Central memory CD8-positive, alpha-beta T cell (primary cell): ENCODE measurements at regions not wholly inside any gene's neighbourhood (a gene's known extent, or its start where the extent isn't known, plus 50 kb on each side); places are given as distances from the start of the nearest gene placed in this dataset.
A peak's percentile ranks its signal among the peaks of the same experiment; 100 is the strongest.

Experiments
- ATAC-seq: fragments of 150-1000 bp; cut with Tn5 transposase; replicated peaks from 2 replicates; pipeline ENCODE4 v1.10.0; 2022; ENCODE audit warnings: mild to moderate bottlenecking, moderate FRiP score, moderate number of reproducible peaks; ENCODE audit not compliant: poor library complexity, severe bottlenecking; ENCODE audit errors: extremely low read depth
- DNase-seq, 2 donors: peaks; one replicate each; pipeline ENCODE4 v3.0.0; 2021; ENCODE audit warnings: low spot score in 2 of 2
- H3K27ac Mint-ChIP-seq: one replicate; pipeline ENCODE4 v1.8.0; 2022; ENCODE audit warnings: low read depth, mild to moderate bottlenecking, moderate library complexity, mixed read lengths
- H3K27me3 Mint-ChIP-seq: one replicate; pipeline ENCODE4 v1.8.0; 2022; ENCODE audit warnings: mixed read lengths
- H3K36me3 Mint-ChIP-seq: one replicate; pipeline ENCODE4 v1.8.0; 2022; ENCODE audit warnings: mild to moderate bottlenecking, moderate library complexity, mixed read lengths; ENCODE audit not compliant: insufficient read depth
- H3K4me1 Mint-ChIP-seq: one replicate; pipeline ENCODE4 v1.8.0; 2022; ENCODE audit warnings: mixed read lengths
- H3K4me3 Mint-ChIP-seq: one replicate; pipeline ENCODE4 v1.8.0; 2022; ENCODE audit warnings: mild to moderate bottlenecking, moderate library complexity, mixed read lengths
- H3K9me3 Mint-ChIP-seq: one replicate; pipeline ENCODE4 v1.8.0; 2022; ENCODE audit warnings: mixed read lengths

DNA sequence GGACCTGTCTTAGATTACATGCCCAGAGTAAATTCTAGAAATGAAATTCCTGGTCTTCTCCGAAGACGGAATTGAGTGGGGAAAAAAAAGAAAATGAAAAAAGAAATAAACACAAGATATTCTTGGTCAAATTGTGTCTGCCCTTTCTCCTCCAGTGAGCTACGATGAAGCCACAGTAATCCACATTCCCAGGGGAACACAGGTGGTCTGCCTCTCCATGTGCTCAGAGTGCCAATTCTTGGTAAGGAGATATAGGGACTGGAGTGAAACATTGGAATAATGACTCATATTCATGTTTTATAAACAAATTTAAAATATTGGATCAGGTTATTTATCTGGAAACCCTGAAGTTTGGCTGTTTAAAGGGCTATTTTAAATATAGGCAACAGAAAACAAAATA is 54.2 kb upstream of the MGST2 start:
- Mint-ChIP-seq H3K4me1 (peaks cover 6% of the 10 kb centered on the region), H3K9me3 (no peaks in the 10 kb centered on the region), H3K27me3 (peaks cover 14% of the 10 kb centered on the region), H3K36me3 (peaks cover 2% of the 10 kb centered on the region), H3K4me3 (no peak overlapping the region), H3K27ac (no peak overlapping the region)
- no peak for DNase-seq
- no peak for ATAC-seq

DNA sequence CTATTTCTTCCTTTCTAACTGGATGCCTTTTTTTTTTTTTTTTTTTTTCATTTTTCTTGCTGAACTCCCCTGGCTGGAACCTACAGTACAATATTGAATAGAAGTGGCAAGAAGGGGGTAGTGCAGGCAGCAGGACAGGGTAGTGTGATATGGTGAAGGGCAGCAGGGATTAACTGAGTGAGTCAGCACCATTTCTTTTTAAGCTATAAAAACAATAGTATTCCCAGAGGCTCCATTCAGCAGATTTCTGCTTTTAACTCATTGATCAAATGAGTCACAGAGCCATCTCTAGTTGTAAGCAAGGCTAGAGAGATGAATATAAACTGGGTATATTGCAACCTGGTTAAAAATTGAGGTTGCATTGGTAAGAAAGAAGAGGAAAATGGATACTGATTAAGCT is 53.6 kb upstream of the SETD7 start:
- no peaks in the 10 kb centered on the region for H3K9me3 Mint-ChIP-seq
- H3K27ac Mint-ChIP-seq, result no peak overlapping the region
- no peak overlapping the region for H3K4me3 Mint-ChIP-seq
- H3K27me3 Mint-ChIP-seq, result peaks cover 27% of the 10 kb centered on the region
- ATAC-seq (no peak), DNase-seq (no peak)
- peaks cover 10% of the 10 kb centered on the region for H3K4me1 Mint-ChIP-seq
- peaks cover 2% of the 10 kb centered on the region for H3K36me3 Mint-ChIP-seq

DNA sequence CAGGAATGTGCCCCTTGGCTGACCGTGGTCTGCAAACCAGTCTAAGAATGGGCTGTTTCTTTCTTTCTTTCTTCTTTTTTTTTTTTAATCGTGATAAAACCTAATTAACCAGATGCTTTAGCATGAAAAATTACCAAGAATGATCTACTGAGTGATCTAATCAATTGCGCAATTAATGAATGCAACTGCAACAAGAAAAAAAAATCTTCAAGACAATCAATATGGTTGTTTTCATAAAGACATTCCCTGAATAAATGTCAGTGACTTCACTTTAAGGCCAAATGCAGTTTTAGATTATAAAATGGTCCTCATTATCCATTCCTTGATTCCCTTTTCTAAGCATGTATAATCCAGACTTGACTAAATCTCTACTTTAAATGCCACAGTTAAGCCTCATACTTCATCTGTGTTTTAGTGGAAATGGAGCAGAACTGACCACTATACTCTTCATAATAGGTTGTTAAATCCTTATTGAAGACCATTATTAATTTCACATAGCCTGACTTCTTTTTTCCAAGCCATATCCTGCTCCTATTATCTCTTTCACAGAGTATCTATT is 51.6 kb upstream of the SETD7 start:
- Mint-ChIP-seq H3K36me3 (peaks cover 2% of the 10 kb centered on the region), H3K9me3 (no peaks in the 10 kb centered on the region), H3K4me3 (no peak overlapping the region), H3K27ac (no peak overlapping the region), H3K4me1 (peaks cover 10% of the 10 kb centered on the region), H3K27me3 (peaks cover 20% of the 10 kb centered on the region)
- no peak for ATAC-seq
- no peak for DNase-seq

DNA sequence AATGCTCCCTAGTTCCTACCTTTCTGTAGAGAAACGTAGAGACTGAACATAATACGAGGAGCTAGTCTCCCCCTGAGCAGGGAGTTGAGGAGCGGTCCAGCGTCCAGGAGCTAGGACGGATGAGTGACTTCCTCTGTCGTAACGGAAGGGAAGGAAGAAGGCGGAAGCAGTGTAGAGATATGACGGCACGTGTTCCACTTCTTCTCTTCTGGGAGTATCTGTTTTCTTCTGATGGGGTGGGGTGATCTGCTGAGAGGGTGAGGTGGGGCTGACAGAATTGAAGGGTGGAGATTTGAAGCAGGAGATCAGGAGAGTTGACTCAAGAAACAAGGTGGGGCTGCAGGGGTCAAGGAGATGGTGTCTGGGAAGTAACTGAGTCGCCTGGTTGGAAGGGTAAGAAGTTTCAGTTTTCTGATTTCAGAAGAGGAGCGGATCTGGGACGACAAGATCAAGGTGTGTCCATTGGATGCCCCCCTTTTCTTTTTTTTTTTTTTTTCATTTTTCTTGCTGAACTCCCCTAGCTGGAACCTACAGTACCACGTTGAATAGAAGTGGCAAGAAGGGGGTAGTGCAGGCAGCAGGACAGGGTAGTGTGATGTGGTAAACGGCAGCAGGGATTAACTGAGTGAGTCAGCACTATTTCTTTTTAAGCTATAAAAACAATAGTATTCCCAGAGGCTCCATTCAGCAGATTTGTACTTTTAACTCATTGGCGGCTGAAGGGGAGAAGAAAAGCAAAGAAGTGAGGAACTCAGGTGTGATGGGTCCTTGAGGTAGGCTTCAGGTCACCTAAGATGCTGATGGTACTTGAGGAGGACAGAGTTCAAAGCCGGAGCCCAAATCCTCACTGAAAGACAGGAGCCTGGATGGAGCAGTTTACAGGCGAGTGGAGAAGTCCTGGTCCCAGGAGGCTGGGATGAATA is 50.8 kb upstream of the SETD7 start:
- peak overlapping the region; percentile 63 for H3K4me3 Mint-ChIP-seq
- H3K27me3 Mint-ChIP-seq, result peaks cover 20% of the 10 kb centered on the region
- H3K4me1 Mint-ChIP-seq, result peaks cover 10% of the 10 kb centered on the region
- H3K9me3 Mint-ChIP-seq, result no peaks in the 10 kb centered on the region
- H3K36me3 Mint-ChIP-seq, result peaks cover 2% of the 10 kb centered on the region
- DNase-seq (no peak), ATAC-seq (peak; percentile 64)
- peak overlapping the region; percentile 1 for H3K27ac Mint-ChIP-seq

DNA sequence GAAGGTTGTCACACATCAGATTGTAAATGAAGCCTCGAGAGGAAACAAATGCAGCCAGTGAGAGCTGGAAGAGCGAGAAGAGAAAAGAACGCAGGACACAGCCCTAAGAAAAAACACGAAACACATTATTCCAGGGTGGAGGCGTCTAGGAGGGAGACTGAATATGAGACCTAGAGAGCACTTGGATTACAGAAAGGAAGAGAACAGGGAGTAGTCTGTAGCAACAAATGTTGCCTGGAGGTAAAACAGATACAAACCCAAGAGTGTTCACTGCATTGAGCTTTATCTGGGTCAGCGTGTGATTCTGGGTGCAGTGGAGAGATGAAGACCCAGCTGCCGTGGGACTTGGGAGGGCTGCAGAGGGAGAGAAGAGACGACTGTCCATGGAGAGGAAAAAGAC is 50.1 kb upstream of the SETD7 start:
- Mint-ChIP-seq H3K9me3 (no peaks in the 10 kb centered on the region), H3K27me3 (peaks cover 20% of the 10 kb centered on the region), H3K27ac (peak overlapping the region; percentile 1), H3K4me1 (peaks cover 10% of the 10 kb centered on the region), H3K36me3 (peaks cover 2% of the 10 kb centered on the region), H3K4me3 (peak overlapping the region; percentile 63)
- ATAC-seq (no peak), DNase-seq (no peak)
